CD14-positive monocyte (primary cell): ENCODE measurements at regions not wholly inside any gene's neighbourhood (a gene's known extent, or its start where the extent isn't known, plus 50 kb on each side); places are given as distances from the start of the nearest gene placed in this dataset.

ENCODE experiments used
- DNase-seq, 3 donors: peaks; one replicate each; pipeline ENCODE4 v3.0.0-alpha.2; 2011 to 2022
- H2AFZ ChIP-seq: 2 replicates; pipeline ENCODE4 v1.6.0; 2012; ENCODE audit warnings: mild to moderate bottlenecking, low read depth, low read length, inconsistent platforms; ENCODE audit not compliant: insufficient read depth, poor library complexity, severe bottlenecking
- H3K27ac ChIP-seq, 2 donors: 1 replicate in 1 of 2; 2 replicates in 1 of 2; pipeline ENCODE4 v1.5.1; 2012 to 2013; ENCODE audit warnings: low read length in 2 of 2, control low read depth in 1 of 2, inconsistent platforms in 1 of 2, low read depth in 1 of 2, mild to moderate bottlenecking in 1 of 2
- H3K27me3 ChIP-seq, 2 donors: one replicate each; pipeline versions ENCODE4 v1.6.0 to v1.6.1; 2011 to 2013; ENCODE audit warnings: low read length in 2 of 2; ENCODE audit not compliant: control insufficient read depth in 2 of 2, insufficient read depth in 2 of 2
- H3K36me3 ChIP-seq, 2 donors: replicated peaks in 1 of 2; 1 replicate in 1 of 2; 2 replicates in 1 of 2; pipeline versions ENCODE4 v1.5.1 to v1.6.1; 2012 to 2013; ENCODE audit warnings: low read length in 2 of 2, control low read depth in 1 of 2, inconsistent platforms in 1 of 2, mild to moderate bottlenecking in 1 of 2; ENCODE audit not compliant: insufficient read depth in 2 of 2, control insufficient read depth in 1 of 2
- H3K4me1 ChIP-seq, 2 donors: 1 replicate in 1 of 2; 2 replicates in 1 of 2; pipeline versions ENCODE4 v1.5.1 to v1.6.1; 2012 to 2013; ENCODE audit warnings: low read length in 2 of 2, control low read depth in 1 of 2, inconsistent platforms in 1 of 2, mild to moderate bottlenecking in 1 of 2, moderate library complexity in 1 of 2; ENCODE audit not compliant: insufficient read depth in 2 of 2, control insufficient read depth in 1 of 2
- H3K4me2 ChIP-seq: replicated peaks from 2 replicates; pipeline ENCODE3; 2012; ENCODE audit warnings: low read length, moderate library complexity, mild to moderate bottlenecking; ENCODE audit not compliant: poor library complexity, severe bottlenecking; ENCODE audit errors: extremely low read depth
- H3K4me3 ChIP-seq, 3 experiments: fragments of 200-600 bp in 1 of 3; sonication (generic) in 1 of 3; replicated peaks in 1 of 3; 1 replicate in 2 of 3; 2 replicates in 1 of 3; pipeline ENCODE4 v1.5.1; 2011 to 2013; ENCODE audit warnings: low read length in 3 of 3, mild to moderate bottlenecking in 3 of 3, control low read depth in 2 of 3, low read depth in 2 of 3, inconsistent platforms in 1 of 3, moderate library complexity in 1 of 3
- H3K79me2 ChIP-seq: 2 replicates; pipeline ENCODE4 v1.6.0; 2012; ENCODE audit warnings: mild to moderate bottlenecking, control low read depth, inconsistent platforms, low read length, moderate library complexity; ENCODE audit not compliant: insufficient read depth
- H3K9ac ChIP-seq: 2 replicates; pipeline ENCODE4 v1.6.0; 2017; ENCODE audit warnings: low read length, mild to moderate bottlenecking; ENCODE audit not compliant: insufficient read depth, poor library complexity, severe bottlenecking
- H3K9me3 ChIP-seq, 2 donors: replicated peaks in 1 of 2; 1 replicate in 1 of 2; 2 replicates in 1 of 2; pipeline versions ENCODE4 v1.5.1 to v1.6.1; 2012 to 2013; ENCODE audit warnings: low read length in 2 of 2, control low read depth in 1 of 2; ENCODE audit not compliant: control insufficient read depth in 1 of 2, insufficient read depth in 1 of 2
- H4K20me1 ChIP-seq: 2 replicates; pipeline ENCODE4 v1.6.0; 2012; ENCODE audit warnings: mild to moderate bottlenecking, low read length, control low read depth, moderate library complexity; ENCODE audit not compliant: insufficient read depth
- H3K27ac Mint-ChIP-seq, 7 donors: one replicate each; pipeline ENCODE4 v1.8.0; 2020; ENCODE audit warnings: mild to moderate bottlenecking in 7 of 7, mixed read lengths in 7 of 7, moderate library complexity in 6 of 7, inconsistent platforms in 2 of 7
- H3K27me3 Mint-ChIP-seq, 3 donors: one replicate each; pipeline ENCODE4 v1.8.0; 2021 to 2022; ENCODE audit warnings: low read depth in 3 of 3, mild to moderate bottlenecking in 3 of 3, mixed read lengths in 3 of 3, moderate library complexity in 3 of 3, inconsistent platforms in 1 of 3
- H3K36me3 Mint-ChIP-seq, 2 donors: one replicate each; pipeline ENCODE4 v1.8.0; 2020; ENCODE audit warnings: mixed read lengths in 2 of 2, inconsistent platforms in 1 of 2, mild to moderate bottlenecking in 1 of 2
- H3K4me1 Mint-ChIP-seq: one replicate; pipeline ENCODE4 v1.8.0; 2020; ENCODE audit warnings: mild to moderate bottlenecking, mixed read lengths
- H3K4me3 Mint-ChIP-seq, 2 donors: one replicate each; pipeline ENCODE4 v1.8.0; 2020; ENCODE audit warnings: mild to moderate bottlenecking in 2 of 2, mixed read lengths in 2 of 2, moderate library complexity in 1 of 2
- H3K9me3 Mint-ChIP-seq, 7 donors: one replicate each; pipeline ENCODE4 v1.8.0; 2020 to 2022; ENCODE audit warnings: mixed read lengths in 7 of 7, mild to moderate bottlenecking in 6 of 7, moderate library complexity in 6 of 7, inconsistent platforms in 2 of 7
- CTCF ChIP-seq: fragments of 200-600 bp; IDR thresholded peaks from one replicate; pipeline ENCODE4 v1.8.0; 2022; ENCODE audit warnings: antibody characterized with exemption, mild to moderate bottlenecking
- WGBS: methylation state at CpG from one replicate; pipeline ENCODE4 v1.1.5; 2013; ENCODE audit warnings: missing lambda C conversion rate; ENCODE audit not compliant: insufficient coverage; 5-methylcytosine and 5-hydroxymethylcytosine counted together
- intact Hi-C, 2 donors: fragments of 100-400 bp; cut with micrococcal nuclease; formaldehyde crosslinking; loops; one replicate each; pipeline versions ENCODE4 v1.15.0 to v1.15.1; 2023

GRCh38 chr1:229907884-229908638 is 159.0 kb upstream of the GALNT2 start:
- no peak for TF ChIP-seq CTCF
- whole genome bisulfite sequencing: 100% methylated on average over 1 of the region's 7 CpGs
- intact Hi-C loops: no loop called here
- Mint-ChIP-seq H3K27me3 (peaks cover 13 to 33% (median 17%) of the 10 kb centered on the region in 3 donors), H3K36me3 (no peaks in the 10 kb centered on the region), H3K27ac (no peak overlapping the region), H3K4me3 (no peak overlapping the region), H3K4me1 (no peaks in the 10 kb centered on the region), H3K9me3 (peaks cover 0 to 3% (median 0%) of the 10 kb centered on the region in 7 donors)
- no peaks in the 10 kb centered on the region for H3K79me2 ChIP-seq
- H3K4me1 ChIP-seq: no peaks in the 10 kb centered on the region
- H3K4me2 ChIP-seq: no peak overlapping the region
- no peak overlapping the region for H3K27ac ChIP-seq
- H3K4me3 ChIP-seq: no peak overlapping the region
- H3K9me3 ChIP-seq: no peaks in the 10 kb centered on the region
- H3K36me3 ChIP-seq: no peaks in the 10 kb centered on the region
- H3K27me3 ChIP-seq: peaks cover 11 to 13% of the 10 kb centered on the region in 2 donors
- H2AFZ ChIP-seq: no peak overlapping the region
- H4K20me1 ChIP-seq: no peaks in the 10 kb centered on the region
- DNase-seq: no peak
- no peak overlapping the region for H3K9ac ChIP-seq

GRCh38 chr1:229908689-229909088 is 158.3 kb upstream of the GALNT2 start:
- no peak overlapping the region for H3K4me2 ChIP-seq
- H3K9me3 ChIP-seq: no peaks in the 10 kb centered on the region
- H3K27ac ChIP-seq: no peak overlapping the region
- peaks cover 14 to 31% (median 14%) of the 10 kb centered on the region in 3 donors for H3K27me3 Mint-ChIP-seq
- H4K20me1 ChIP-seq: no peaks in the 10 kb centered on the region
- H2AFZ ChIP-seq: no peak overlapping the region
- no peak overlapping the region for H3K9ac ChIP-seq
- no peaks in the 10 kb centered on the region for H3K4me1 Mint-ChIP-seq
- H3K27ac Mint-ChIP-seq: no peak overlapping the region
- no peaks in the 10 kb centered on the region for H3K36me3 Mint-ChIP-seq
- peaks cover 11 to 13% of the 10 kb centered on the region in 2 donors for H3K27me3 ChIP-seq
- WGBS: 100% methylated on average over 4 of the region's 4 CpGs
- H3K36me3 ChIP-seq: no peaks in the 10 kb centered on the region
- DNase-seq: no peak
- H3K4me1 ChIP-seq: no peaks in the 10 kb centered on the region
- H3K4me3 ChIP-seq: no peak overlapping the region
- H3K79me2 ChIP-seq: no peaks in the 10 kb centered on the region
- peaks cover 0 to 3% (median 0%) of the 10 kb centered on the region in 7 donors for H3K9me3 Mint-ChIP-seq
- H3K4me3 Mint-ChIP-seq: no peak overlapping the region
- intact Hi-C loops: no loop called here
- TF ChIP-seq CTCF: no peak
